ENCODE measurements at regions not wholly inside any gene's neighbourhood (a gene's known extent, or its start where the extent isn't known, plus 50 kb on each side); places are given as distances from the start of the nearest gene placed in this dataset.

- no peak for TF ChIP-seq POLR2AphosphoS5 (IDR thresholded peaks at IDR 0.05; ENCODE audit: low read depth, low read length)
- TF ChIP-seq TAF1 (IDR thresholded peaks at IDR 0.05; ENCODE audit: borderline replicate concordance, insufficient read depth, low read length) = no peak
- no peak for TF ChIP-seq FOXP2 (optimal IDR thresholded peaks at IDR 0.05; ENCODE audit: borderline replicate concordance, extremely low read depth, extremely low read length, insufficient read depth)
- no peak for TF ChIP-seq SIN3A (IDR thresholded peaks at IDR 0.05; ENCODE audit: borderline replicate concordance, insufficient read depth, low read length)
- TF ChIP-seq REST (IDR thresholded peaks at IDR 0.05; ENCODE audit: insufficient read depth in 1 of 2, low read depth in 2 of 2, low read length in 2 of 2) = no peak
Measured at GRCh38 chr2:121969766-121970639, 214.6 kb downstream of the TSN start.

All from PFSK-1 (cell line).